Mucosa of gallbladder (tissue), 1 donor: ENCODE measurements at regions not wholly inside any gene's neighbourhood (a gene's known extent, or its start where the extent isn't known, plus 50 kb on each side); places are given as distances from the start of the nearest gene placed in this dataset.

Experiments used
- DNase-seq: peaks from one replicate; pipeline ENCODE4 v3.0.0-alpha.2; 2020; ENCODE audit warnings: low spot score
- donor health status: DM: no; HTN: no; CAD: no.

DNA sequence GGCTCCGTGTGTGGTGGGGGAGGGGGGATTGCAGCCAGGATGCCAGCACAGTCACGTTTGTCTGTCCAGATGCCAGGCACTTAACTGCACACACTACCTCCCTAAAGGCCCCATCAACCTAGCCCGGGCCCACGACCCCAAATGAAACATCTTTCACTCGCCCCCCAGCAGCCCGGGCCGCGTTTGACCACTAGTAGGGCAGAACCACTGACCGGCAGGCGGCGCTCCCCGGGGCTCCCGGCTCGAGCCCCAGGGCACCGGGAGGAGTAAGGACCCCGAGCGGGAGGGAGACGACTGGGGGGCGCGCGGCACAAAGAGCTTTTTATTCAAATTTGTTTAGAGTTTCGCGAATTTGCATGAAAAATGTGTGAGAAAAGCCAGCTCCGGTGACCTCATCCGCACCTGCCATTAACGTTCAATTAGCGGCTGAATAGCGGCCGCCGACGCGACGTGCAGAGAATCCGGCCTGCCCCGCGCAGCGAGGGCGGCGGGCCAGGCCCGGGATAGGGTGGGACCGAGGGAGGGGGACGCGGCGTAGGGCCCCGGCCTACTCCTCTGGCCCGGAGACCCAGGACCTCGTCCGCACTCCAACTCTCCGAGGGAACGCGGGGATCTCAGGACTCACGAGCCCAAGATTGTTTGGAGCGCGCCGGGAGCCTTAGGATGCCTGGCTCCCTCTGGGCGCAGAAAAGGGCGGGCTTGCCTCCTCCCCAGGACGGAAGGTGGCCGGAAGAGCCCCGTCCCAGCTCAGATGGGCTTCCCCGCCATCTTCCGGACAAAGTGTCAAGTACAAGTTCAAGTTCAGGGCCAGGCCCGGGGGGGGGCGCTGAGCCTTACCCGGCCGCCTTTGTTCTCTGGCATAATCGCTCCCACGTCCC lies 64.9 kb upstream of the POLG start:
- DNase-seq = no peak

DNA sequence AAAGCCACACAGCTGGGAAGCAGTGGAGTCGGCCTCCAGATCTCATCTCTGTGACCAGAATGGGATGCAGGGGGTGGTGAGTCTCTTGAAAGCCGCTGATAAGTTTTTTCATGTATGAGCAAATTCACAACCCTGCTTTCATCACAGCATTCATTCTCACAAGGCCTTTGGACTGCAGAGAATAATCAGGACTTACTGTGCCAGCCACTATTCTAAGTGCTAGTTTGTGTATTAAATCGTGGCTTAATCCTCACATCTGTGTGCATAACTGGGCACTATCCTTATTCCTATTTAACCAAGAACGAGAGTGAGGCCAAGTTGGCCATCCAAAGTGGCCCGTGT lies 64.2 kb upstream of the POLG start:
- DNase-seq = no peak

GRCh38 chr15:89397653-89398023 lies 63.0 kb upstream of the POLG start:
- DNase-seq = no peak

DNA sequence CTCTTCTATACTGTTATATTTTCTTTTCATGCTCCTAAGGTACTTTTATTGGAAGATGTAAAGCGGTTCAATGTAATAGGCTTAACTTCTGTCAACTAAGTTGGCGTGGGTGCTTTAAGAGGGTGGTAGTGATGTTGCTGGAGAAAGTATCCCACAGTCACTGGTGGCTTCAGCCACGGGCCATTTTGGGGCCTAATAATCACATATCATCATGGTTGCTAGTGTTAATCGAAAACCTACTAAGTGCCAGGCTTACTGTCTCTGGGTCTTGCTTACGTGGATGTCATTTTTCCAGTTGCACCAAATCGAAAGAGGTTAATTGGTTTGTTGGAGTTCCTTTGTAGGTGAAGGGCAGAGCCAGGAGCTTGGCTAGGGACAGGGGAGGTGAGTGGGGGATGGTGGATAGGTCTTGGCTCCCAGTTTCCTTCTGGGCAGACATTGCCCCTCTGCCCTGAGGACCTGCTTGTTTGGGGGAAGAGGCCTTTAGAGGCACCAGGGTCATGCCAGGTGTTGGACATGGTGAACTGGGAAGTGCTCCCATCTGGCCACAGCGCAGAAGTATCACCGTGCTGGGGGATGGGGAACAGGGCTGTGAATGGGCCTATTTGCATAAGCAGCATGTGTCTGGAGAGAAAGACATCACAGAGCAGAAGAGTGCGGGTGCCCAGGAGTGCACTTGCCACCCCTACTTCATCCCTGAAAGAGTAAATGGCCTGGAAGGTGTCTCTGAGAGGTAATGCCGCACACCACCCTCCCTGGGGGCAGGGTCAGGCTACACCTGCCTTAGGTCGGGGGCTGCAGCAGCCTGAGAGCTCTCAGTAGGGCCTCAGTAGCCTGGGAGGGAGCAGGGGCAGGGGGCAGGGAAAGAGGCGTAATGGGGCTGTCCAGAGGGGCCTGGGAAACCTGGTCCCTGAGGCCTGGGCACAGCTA lies 62.4 kb upstream of the POLG start:
- DNase-seq = no peak

DNA sequence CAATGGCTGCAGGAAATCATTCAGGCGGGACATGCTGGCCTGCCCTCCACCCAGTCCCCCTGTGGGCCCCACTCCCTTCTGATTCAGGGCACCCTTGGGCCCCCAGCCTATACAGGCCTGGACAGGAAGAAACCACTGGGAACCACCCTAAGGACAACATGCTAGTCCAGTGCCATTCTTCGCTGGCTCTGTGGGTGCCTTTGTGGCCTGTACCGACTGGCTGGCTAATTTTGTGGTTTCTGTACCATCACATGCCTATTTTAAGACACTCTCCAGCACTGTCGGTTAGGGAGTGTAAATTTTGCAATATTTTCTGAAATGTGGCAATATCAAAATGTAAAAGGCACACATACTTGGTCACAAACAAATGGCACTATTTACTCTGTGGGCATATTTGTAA lies 61.4 kb upstream of the POLG start:
- DNase-seq = no peak

DNA sequence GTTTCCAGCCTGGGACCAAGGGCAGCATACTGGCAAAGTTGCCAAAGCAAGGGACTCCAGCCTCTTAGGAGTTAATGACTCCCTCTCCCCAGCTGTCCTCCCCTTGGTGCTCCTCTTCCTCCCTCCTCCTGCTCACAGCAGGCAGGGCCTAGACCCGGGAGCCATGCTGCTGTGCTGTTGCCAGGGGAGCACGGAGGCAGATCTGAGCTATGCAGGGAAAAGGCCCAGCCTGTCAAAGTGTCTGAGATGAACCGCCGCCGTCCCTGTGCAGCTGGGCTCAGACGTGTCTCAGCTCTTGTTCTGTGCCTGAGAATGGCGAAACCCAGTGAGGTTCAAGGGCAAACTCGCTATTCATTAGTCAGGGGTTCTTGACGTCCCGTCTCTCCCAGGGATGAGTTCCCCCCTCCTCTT lies 60.8 kb upstream of the POLG start:
- no peak for DNase-seq

DNA sequence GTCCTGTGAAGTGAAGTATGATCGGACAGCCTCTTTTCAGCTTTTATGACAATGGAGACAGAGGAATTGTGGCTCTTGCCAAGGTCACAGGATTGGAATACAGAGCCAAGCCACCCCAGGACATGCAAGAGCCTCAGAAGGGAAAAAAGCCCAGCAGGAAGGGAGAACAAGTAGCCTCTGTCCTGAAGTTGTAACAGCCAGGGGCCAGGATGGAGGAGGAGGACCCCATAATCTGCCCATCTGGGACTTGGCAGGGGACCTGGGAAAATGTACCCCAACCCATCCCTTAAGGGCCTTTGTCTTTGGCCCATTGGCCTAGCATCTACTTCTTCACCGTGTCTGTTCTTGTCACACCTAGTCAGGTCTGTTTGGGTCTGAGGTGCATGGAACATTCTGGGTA lies 60.4 kb upstream of the POLG start:
- no peak for DNase-seq

GRCh38 chr15:89393056-89393455 lies 58.4 kb upstream of the POLG start:
- DNase-seq = no peak

DNA sequence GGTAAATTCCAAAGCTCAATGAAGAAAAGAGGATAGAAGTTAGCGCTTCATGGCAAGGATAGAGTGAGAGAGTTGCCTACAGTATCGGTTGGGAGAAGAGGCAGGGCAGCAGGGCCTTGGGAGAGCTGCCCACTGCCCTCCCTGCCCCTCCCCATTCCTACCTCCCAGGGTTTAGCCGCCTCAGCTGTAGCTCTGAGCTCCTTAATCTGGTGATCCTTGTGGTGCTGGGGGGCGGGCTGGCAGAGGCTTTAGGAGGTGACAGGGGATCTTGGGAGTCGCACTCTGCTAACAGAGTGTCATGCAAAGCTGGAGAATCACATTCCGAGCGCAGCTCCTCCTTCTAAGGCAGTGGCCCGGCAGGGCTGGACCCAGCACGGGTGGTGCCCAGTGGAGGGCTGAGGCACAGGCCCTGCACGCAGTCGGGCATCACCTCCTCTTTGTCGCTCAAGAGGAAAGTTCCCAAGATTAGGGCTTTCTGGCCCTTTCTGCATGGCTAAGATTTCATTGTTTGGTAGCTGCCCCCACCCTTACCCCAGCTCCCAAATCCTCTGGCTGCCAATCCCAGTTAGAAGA lies 57.1 kb upstream of the POLG start:
- no peak for DNase-seq

DNA sequence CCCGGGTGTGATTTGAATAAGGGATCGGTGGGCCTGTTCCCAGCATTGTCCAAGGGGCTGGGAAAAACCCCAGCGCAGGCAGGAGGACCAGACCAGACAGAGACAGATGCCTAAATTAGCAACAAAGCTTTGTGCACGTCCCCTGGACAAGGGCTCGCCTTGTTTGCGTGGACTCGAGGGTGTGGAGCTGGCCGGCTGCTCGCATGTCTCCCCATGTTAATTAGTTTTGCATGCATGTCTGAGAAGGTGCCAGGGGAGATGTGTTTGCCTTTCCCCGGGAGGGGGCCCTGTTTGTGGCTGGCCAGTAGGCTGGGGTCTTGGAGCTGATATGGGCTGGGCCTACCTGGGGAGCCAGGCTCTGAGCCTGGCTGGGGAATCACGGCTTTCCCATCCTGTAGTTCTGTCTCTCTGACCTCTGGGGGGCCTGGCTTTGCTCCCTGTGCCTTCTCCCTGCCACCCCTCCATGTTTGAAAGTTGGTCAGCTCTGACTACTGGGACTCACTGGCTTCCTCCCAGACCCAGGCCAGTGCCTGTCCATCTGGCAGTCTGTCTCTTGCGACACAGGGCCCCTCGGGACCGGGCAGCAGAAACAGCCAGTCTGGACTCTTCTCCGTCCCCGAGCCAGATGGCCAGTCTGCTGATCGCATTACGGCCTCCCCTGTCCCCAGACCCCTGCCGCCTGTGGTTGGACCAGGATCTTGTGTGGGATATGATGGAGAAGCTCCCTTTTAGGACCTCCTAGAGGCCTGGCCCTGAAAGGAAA lies 55.4 kb upstream of the POLG start:
- DNase-seq = no peak

DNA sequence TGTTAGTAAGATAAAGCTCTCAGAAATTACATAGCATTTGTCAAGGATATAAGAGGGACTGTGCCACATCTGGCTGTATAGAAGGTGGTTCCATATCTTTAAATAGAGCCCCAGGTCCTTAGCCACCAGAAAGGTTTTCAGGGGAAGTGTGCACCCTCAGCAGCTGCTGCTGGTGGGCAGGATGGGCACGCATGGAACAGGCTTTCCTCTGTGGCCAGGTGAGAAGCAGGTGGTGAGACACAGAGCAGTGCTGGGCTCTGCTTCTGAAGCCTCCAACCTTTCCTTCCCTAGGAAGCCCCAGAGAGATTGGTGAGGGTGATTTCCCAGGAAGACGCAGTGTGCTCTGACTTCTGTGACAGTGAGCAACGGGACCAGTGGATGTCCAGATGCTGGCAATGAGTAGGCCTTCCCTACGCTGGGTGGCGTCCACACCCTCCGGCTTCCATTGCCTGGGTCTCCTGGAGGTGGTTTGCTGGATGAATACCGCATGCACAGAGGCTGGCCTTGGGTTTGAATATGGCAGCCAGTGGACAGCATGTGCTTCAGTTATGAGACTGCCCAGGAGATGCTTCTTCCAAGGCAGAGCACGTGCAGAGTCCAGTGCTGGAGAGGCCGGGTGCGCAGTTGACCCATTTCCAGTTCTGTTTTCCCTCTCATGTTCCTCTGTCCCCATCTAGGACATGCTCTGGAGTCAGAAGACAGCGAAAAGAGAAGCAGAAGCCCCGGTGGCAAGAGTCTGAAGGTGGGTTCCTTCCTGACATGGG lies 52.7 kb upstream of the POLG start:
- no peak for DNase-seq

DNA sequence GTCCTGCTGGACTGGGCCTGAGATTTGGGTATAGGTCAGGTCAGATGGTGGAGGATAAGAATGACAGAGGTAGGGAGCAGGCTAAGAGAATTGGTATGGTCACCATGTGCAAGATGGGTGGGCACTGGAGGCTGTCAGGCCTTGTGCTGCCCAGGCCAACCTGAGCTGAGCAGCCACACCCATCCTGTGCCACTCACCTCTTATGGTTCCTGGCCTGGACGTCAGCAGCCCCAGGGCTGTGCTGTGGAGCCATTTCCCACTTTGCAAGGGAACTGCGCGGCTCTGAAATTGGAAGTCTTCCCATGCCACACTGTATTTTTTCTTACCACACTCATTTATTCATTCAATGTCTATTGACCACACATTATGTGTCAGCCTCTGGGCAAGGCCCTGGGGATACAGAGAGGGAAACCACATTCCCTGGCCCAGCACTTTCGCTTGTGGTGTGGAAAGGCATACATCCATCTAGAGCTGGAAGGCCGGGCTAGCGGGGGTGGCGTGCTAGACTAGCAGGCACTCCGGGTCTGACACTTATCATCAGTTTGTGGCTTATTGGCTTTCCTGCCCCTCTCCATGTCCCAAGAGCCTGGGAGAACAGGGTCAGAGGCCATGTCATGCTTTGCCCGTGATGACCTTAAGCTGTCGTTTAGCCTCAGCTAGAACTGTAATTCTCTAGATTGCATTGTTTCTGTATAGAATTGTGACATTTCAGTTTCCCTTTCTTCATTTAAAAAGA lies 51.1 kb upstream of the POLG start:
- DNase-seq = no peak
